ENCODE measurements at regions not wholly inside any gene's neighbourhood (a gene's known extent, or its start where the extent isn't known, plus 50 kb on each side); places are given as distances from the start of the nearest gene placed in this dataset.

- no peak for DNase-seq
Measured at GRCh38 chr22:47335958-47336357, 573.5 kb downstream of the TBC1D22A start.

GRCh38 chr22:47335460-47335859, 573.0 kb downstream of the TBC1D22A start:
- DNase-seq, result no peak

- DNase-seq, result no peak
Measured at GRCh38 chr22:47334601-47335000, 572.2 kb downstream of the TBC1D22A start.

- DNase-seq, result no peak
Measured at GRCh38 chr22:47333625-47334024, 571.2 kb downstream of the TBC1D22A start.

- no peak for DNase-seq
Measured at GRCh38 chr22:47332246-47332980, 570.0 kb downstream of the TBC1D22A start.

- DNase-seq, result no peak
Measured at GRCh38 chr22:47331750-47332149, 569.3 kb downstream of the TBC1D22A start.

- no peak for DNase-seq
Measured at GRCh38 chr22:47329727-47330650, 567.5 kb downstream of the TBC1D22A start.

GRCh38 chr22:47328550-47329243, 566.2 kb downstream of the TBC1D22A start:
- no peak for DNase-seq

GRCh38 chr22:47327241-47327640, 564.8 kb downstream of the TBC1D22A start:
- DNase-seq, result no peak

GRCh38 chr22:47325249-47325648, 562.8 kb downstream of the TBC1D22A start:
- DNase-seq, result no peak

- DNase-seq, result no peak
Measured at GRCh38 chr22:47324435-47324990, 562.1 kb downstream of the TBC1D22A start.

- no peak for DNase-seq
Measured at GRCh38 chr22:47323518-47323917, 561.1 kb downstream of the TBC1D22A start.

GRCh38 chr22:47322854-47323253, 560.4 kb downstream of the TBC1D22A start:
- DNase-seq, result no peak

- DNase-seq, result no peak
Measured at GRCh38 chr22:47320560-47320959, 558.1 kb downstream of the TBC1D22A start.

- no peak for DNase-seq
Measured at GRCh38 chr22:47318041-47318737, 555.7 kb downstream of the TBC1D22A start.

GRCh38 chr22:47315862-47316419, 553.5 kb downstream of the TBC1D22A start:
- DNase-seq, result no peak

- no peak for DNase-seq
Measured at GRCh38 chr22:47310601-47311000, 548.2 kb downstream of the TBC1D22A start.

- DNase-seq, result no peak
Measured at GRCh38 chr22:47309946-47310345, 547.5 kb downstream of the TBC1D22A start.

- no peak for DNase-seq
Measured at GRCh38 chr22:47309476-47309875, 547.0 kb downstream of the TBC1D22A start.

- DNase-seq, result no peak
Measured at GRCh38 chr22:47308886-47309285, 546.4 kb downstream of the TBC1D22A start.

GRCh38 chr22:47307822-47308221, 545.4 kb downstream of the TBC1D22A start:
- DNase-seq, result no peak

- no peak for DNase-seq
Measured at GRCh38 chr22:47307326-47307725, 544.9 kb downstream of the TBC1D22A start.
